Tibial artery (tissue), 4 donors: ENCODE measurements at regions not wholly inside any gene's neighbourhood (a gene's known extent, or its start where the extent isn't known, plus 50 kb on each side); places are given as distances from the start of the nearest gene placed in this dataset.

Experiments
- DNase-seq, 2 donors: peaks; one replicate each; pipeline ENCODE4 v3.0.0-alpha.2; 2019
- H3K27ac ChIP-seq, 2 donors: fragments of 200-600 bp; sonication (generic) in 1 of 2; 1 replicate in 1 of 2; 2 replicates in 1 of 2; pipeline ENCODE4 v1.5.1; 2018 to 2019; ENCODE audit warnings: mild to moderate bottlenecking in 1 of 2
- H3K27me3 ChIP-seq, 2 donors: fragments of 200-600 bp; sonication (generic) in 1 of 2; one replicate each; pipeline versions ENCODE4 v1.5.1 to v1.6.0; 2016 to 2019
- H3K36me3 ChIP-seq, 3 donors: fragments of 200-600 bp; sonication (generic) in 2 of 3; one replicate each; pipeline ENCODE4 v1.5.1; 2016 to 2019; ENCODE audit warnings: mild to moderate bottlenecking in 2 of 3
- H3K4me1 ChIP-seq, 4 donors: fragments of 200-600 bp; sonication (generic) in 2 of 4; 1 replicate in 3 of 4; 2 replicates in 1 of 4; pipeline ENCODE4 v1.5.1; 2016 to 2019
- H3K4me3 ChIP-seq, 2 donors: fragments of 200-600 bp; sonication (generic) in 1 of 2; 1 replicate in 1 of 2; 2 replicates in 1 of 2; pipeline ENCODE4 v1.5.1; 2018 to 2019; ENCODE audit warnings: mild to moderate bottlenecking in 2 of 2
- H3K9me3 ChIP-seq, 3 donors: fragments of 200-600 bp; sonication (generic) in 1 of 3; one replicate each; pipeline ENCODE4 v1.5.1; 2016 to 2019
- intact Hi-C: fragments of 100-400 bp; cut with DNase I; formaldehyde crosslinking; loops from one replicate; pipeline ENCODE4 v1.15.0; 2023; ENCODE audit warnings: low total_unique reads
- TF ChIP-seq, protein P1 (sequence below), 2 experiments: fragments of 200-600 bp in 1 of 2; fragments of 450-650 bp in 1 of 2; IDR thresholded peaks; one replicate each; pipeline ENCODE4 v1.5.1; 2017 to 2019; ENCODE audit warnings: antibody characterized with exemption in 2 of 2, mild to moderate bottlenecking in 1 of 2, moderate library complexity in 1 of 2

DNA sequence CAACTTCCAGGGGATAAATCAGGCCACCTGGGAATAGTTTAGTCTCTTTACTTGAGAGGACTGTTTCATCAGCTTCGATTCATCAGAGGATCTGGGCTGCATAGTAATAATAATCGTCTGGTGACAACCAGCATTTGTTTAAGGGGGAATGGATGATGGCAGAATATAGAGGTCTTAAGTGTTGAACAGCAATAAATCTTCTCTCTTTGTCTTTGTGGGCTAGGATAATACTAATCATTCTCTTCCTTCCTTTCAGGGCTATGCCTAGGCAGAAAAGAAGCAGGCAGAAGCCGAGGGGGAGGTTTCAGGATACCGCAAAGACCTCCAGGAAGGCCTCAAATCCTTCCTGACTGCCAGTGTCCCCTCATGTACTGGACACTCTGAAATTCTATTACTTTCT lies 150.4 kb upstream of the GAREM1 start:
- Histone ChIP-seq H3K4me1 (no peaks in the 10 kb centered on the region), H3K36me3 (no peaks in the 10 kb centered on the region), H3K9me3 (no peaks in the 10 kb centered on the region), H3K27ac (no peak overlapping the region), H3K4me3 (no peak overlapping the region), H3K27me3 (no peaks in the 10 kb centered on the region)
- DNase-seq = no peak
- TF ChIP-seq, protein P1, sequence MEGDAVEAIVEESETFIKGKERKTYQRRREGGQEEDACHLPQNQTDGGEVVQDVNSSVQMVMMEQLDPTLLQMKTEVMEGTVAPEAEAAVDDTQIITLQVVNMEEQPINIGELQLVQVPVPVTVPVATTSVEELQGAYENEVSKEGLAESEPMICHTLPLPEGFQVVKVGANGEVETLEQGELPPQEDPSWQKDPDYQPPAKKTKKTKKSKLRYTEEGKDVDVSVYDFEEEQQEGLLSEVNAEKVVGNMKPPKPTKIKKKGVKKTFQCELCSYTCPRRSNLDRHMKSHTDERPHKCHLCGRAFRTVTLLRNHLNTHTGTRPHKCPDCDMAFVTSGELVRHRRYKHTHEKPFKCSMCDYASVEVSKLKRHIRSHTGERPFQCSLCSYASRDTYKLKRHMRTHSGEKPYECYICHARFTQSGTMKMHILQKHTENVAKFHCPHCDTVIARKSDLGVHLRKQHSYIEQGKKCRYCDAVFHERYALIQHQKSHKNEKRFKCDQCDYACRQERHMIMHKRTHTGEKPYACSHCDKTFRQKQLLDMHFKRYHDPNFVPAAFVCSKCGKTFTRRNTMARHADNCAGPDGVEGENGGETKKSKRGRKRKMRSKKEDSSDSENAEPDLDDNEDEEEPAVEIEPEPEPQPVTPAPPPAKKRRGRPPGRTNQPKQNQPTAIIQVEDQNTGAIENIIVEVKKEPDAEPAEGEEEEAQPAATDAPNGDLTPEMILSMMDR (IDR thresholded peaks at IDR 0.05) = no peak
- intact Hi-C loops = no loop called here

DNA sequence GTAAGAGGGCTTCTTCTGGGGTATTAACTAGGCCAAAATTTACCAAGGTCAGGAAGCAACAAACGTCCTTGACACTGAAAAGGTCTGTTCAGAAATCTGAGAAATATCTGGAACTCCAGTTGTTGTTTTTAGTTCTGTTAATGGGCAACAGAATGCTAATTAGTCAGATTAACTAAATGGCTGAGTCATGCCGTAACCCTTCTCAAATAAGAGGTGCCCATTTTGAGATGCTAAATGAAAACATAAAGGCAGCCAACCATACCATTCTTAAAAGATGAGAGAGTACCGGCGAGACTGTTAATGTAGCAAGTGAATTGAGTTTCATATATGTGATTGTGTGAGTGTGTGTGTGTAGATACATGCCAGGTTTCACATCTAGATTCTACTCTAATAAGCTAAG lies 147.9 kb upstream of the GAREM1 start:
- TF ChIP-seq, protein P1 (IDR thresholded peaks at IDR 0.05) = no peak
- no peak for DNase-seq
- Histone ChIP-seq H3K4me1 (no peaks in the 10 kb centered on the region), H3K27ac (no peak overlapping the region), H3K9me3 (no peaks in the 10 kb centered on the region), H3K27me3 (no peaks in the 10 kb centered on the region), H3K4me3 (no peak overlapping the region), H3K36me3 (no peaks in the 10 kb centered on the region)
- intact Hi-C loops = no loop called here

DNA sequence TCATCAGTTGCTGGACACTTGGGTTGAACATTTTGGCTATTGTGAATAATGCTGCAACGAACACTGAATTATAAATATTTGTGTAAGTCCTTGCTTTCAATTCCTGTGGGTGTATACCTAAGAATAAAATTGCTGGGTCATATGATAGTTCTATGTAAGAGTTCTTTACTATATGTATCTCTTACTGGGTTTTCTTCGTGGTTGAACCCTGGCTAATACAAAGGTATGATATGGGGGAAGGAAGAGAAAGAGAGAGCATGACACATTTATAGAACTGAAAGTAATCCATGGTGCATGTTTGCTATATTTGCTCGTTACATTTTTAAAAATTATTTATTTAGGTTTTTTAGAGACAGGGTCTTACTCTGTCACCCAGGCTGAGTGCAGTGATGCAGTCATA lies 143.1 kb upstream of the GAREM1 start:
- TF ChIP-seq, protein P1 (IDR thresholded peaks at IDR 0.05) = no peak
- H3K27ac ChIP-seq = no peak overlapping the region
- H3K27me3 ChIP-seq = no peaks in the 10 kb centered on the region
- no peaks in the 10 kb centered on the region for H3K4me1 ChIP-seq
- no peak for DNase-seq
- intact Hi-C loops = no loop called here
- H3K36me3 ChIP-seq = no peaks in the 10 kb centered on the region
- no peak overlapping the region for H3K4me3 ChIP-seq
- H3K9me3 ChIP-seq = no peaks in the 10 kb centered on the region

- no peak for DNase-seq
- no peaks in the 10 kb centered on the region for H3K9me3 ChIP-seq
- no peak overlapping the region for H3K27ac ChIP-seq
- H3K4me3 ChIP-seq = no peak overlapping the region
- peaks cover 0 to 4% (median 2%) of the 10 kb centered on the region in 4 donors for H3K4me1 ChIP-seq
- no peaks in the 10 kb centered on the region for H3K27me3 ChIP-seq
- H3K36me3 ChIP-seq = no peaks in the 10 kb centered on the region
- intact Hi-C loops = no loop called here
- TF ChIP-seq, protein P1 (IDR thresholded peaks at IDR 0.05) = no peak
These were observed 142.0 kb upstream of the GAREM1 start for GRCh38 chr18:32612651-32613050.

DNA sequence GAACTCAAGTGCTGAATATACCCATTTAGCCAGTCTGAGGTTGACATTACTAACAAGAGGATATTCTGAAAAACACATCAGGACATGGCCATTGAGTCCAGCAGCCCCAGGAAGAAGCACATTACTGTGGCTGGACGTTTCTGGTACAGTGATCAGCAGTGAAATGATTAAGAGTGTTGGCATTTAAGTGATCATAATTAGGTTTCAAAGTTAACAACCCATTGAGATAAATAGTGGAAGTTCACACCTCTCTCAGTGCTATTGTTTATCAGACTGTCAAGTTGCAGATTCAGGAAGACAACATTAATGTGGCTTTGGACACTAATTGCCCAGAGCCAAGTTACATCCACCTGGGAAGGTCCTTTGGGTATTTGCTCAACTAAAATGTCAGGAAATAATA lies 139.5 kb upstream of the GAREM1 start:
- intact Hi-C loops = no loop called here
- no peak overlapping the region for H3K27ac ChIP-seq

More for the DNA sequence above, 139.5 kb upstream of the GAREM1 start:
- Histone ChIP-seq H3K27me3 (no peaks in the 10 kb centered on the region), H3K9me3 (no peaks in the 10 kb centered on the region), H3K4me3 (no peak overlapping the region), H3K36me3 (no peaks in the 10 kb centered on the region), H3K4me1 (peaks cover 0 to 14% (median 3%) of the 10 kb centered on the region in 4 donors)
- no peak for DNase-seq
- TF ChIP-seq, protein P1 (IDR thresholded peaks at IDR 0.05) = no peak
